Sigmoid colon (tissue), 6 donors: ENCODE measurements at regions not wholly inside any gene's neighbourhood (a gene's known extent, or its start where the extent isn't known, plus 50 kb on each side); places are given as distances from the start of the nearest gene placed in this dataset.

Source experiments
- DNase-seq: peaks from one replicate; pipeline ENCODE4 v3.0.0-alpha.2; 2019
- H3K27ac ChIP-seq, 4 donors: fragments of 200-600 bp; sonication (generic); one replicate each; pipeline ENCODE4 v1.5.1; 2016 to 2019; ENCODE audit warnings: mild to moderate bottlenecking in 1 of 4
- H3K27me3 ChIP-seq, 3 donors: fragments of 200-600 bp; sonication (generic); one replicate each; pipeline ENCODE4 v1.5.1; 2019; ENCODE audit warnings: mild to moderate bottlenecking in 1 of 3
- H3K36me3 ChIP-seq, 4 donors: fragments of 200-600 bp; sonication (generic); one replicate each; pipeline ENCODE4 v1.5.1; 2016 to 2019
- H3K4me1 ChIP-seq, 4 donors: fragments of 200-600 bp; sonication (generic); one replicate each; pipeline ENCODE4 v1.5.1; 2017 to 2019
- H3K4me3 ChIP-seq, 4 donors: fragments of 200-600 bp; sonication (generic); one replicate each; pipeline ENCODE4 v1.5.1; 2017 to 2019; ENCODE audit warnings: mild to moderate bottlenecking in 2 of 4, moderate library complexity in 1 of 4
- H3K9me3 ChIP-seq, 4 donors: fragments of 200-600 bp in 3 of 4; sonication (generic) in 3 of 4; one replicate each; pipeline versions ENCODE4 v1.5.1 to v1.6.1; 2013 to 2019
- CTCF ChIP-seq, 4 experiments: fragments of 450-650 bp in 3 of 4; fragments of 200-600 bp in 1 of 4; IDR thresholded peaks; one replicate each; pipeline ENCODE4 v1.5.1; 2016 to 2019; ENCODE audit warnings: antibody characterized with exemption in 4 of 4, mild to moderate bottlenecking in 3 of 4, moderate library complexity in 2 of 4
- EP300 ChIP-seq, 4 donors: sonication (generic); formaldehyde crosslinking; IDR thresholded peaks; one replicate each; pipeline ENCODE4 v1.6.1; 2017; ENCODE audit warnings: antibody characterized with exemption in 4 of 4
- POLR2A ChIP-seq, 2 donors: fragments of 450-650 bp; IDR thresholded peaks; one replicate each; pipeline ENCODE4 v1.6.1; 2016; ENCODE audit warnings: antibody characterized with exemption in 2 of 2, mild to moderate bottlenecking in 2 of 2, moderate library complexity in 2 of 2
- POLR2AphosphoS5 ChIP-seq, 4 donors: sonication (generic); formaldehyde crosslinking; IDR thresholded peaks; one replicate each; pipeline ENCODE4 v1.6.1; 2017; ENCODE audit warnings: antibody characterized with exemption in 4 of 4
- WGBS, 2 donors: extraction: QIAGEN DNeasy Blood & Tissue Kit; methylation state at CpG; one replicate each; pipeline ENCODE4 v1.1.7; 2013; 5-methylcytosine and 5-hydroxymethylcytosine counted together
- intact Hi-C: fragments of 100-400 bp; cut with DNase I; formaldehyde crosslinking; loops from one replicate; pipeline ENCODE4 v1.15.1; 2023
- donor health status: healthy with polysubstance abuse.
- donor health status: healthy.

DNA sequence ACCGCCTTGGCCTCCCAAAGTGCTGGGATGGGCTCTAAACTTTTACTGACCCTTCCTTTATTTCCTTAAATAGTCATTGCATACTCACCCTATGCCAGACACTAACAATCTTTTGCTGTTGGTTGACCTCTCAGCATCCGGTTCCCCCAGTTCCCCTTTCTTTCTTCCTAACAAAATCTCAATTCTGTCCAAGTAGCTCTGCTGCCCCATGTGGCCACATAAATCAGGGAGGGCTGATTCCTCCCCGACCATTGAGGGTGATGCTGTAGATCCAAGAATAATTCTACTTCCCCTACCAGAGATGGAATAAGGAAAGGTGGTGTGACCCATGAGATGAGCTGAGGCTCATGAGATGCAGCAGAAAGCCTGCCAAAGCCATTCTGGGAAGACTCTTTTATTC is 315.3 kb upstream of the MSX2 start:
- no peak overlapping the region for H3K4me3 ChIP-seq
- TF ChIP-seq CTCF (IDR thresholded peaks at IDR 0.05) = no peak
- TF ChIP-seq EP300 (IDR thresholded peaks at IDR 0.05) = no peak
- TF ChIP-seq POLR2A (IDR thresholded peaks at IDR 0.05) = no peak
- TF ChIP-seq POLR2AphosphoS5 (IDR thresholded peaks at IDR 0.05) = no peak
- intact Hi-C loops = no loop called here
- peaks cover 0 to 6% (median 0%) of the 10 kb centered on the region in 3 donors for H3K27me3 ChIP-seq
- H3K9me3 ChIP-seq = no peaks in the 10 kb centered on the region
- H3K36me3 ChIP-seq = no peaks in the 10 kb centered on the region
- no peak overlapping the region for H3K27ac ChIP-seq
- no peak for DNase-seq
- H3K4me1 ChIP-seq = no peaks in the 10 kb centered on the region
- WGBS, 2 donors = 57 to 69% methylated on average over 3 of the region's 3 CpGs

DNA sequence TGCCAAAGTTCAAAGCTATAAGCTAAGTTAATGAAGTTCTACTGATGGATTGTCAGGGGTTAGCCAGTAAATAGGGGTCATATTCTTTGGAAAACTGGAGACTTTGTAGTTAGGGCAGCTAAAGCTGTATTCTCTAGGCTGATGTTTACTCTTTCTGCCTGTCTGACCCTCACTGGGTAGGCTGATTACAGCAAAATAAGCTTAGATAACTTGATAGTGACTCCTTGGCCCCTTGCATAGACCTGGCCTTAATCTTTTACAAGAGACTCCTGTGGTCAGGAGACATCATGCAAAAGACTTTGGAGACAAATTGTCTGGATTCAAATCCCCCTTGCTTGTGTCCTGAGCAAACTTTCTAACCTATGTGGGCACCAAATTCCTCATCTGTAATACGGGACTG is 314.4 kb upstream of the MSX2 start:
- WGBS, 2 donors = 80 to 84% methylated on average over 1 of the region's 1 CpG
- intact Hi-C loops = no loop called here
- Histone ChIP-seq H3K36me3 (no peaks in the 10 kb centered on the region), H3K4me3 (no peak overlapping the region), H3K9me3 (no peaks in the 10 kb centered on the region), H3K27me3 (peaks cover 0 to 6% (median 0%) of the 10 kb centered on the region in 3 donors), H3K27ac (no peak overlapping the region), H3K4me1 (no peaks in the 10 kb centered on the region)
- no peak for DNase-seq
- TF ChIP-seq EP300 (IDR thresholded peaks at IDR 0.05) (no peak), CTCF (IDR thresholded peaks at IDR 0.05) (no peak), POLR2A (IDR thresholded peaks at IDR 0.05) (no peak), POLR2AphosphoS5 (IDR thresholded peaks at IDR 0.05) (no peak)

GRCh38 chr5:174410716-174411478 is 313.5 kb upstream of the MSX2 start:
- Histone ChIP-seq H3K9me3 (no peaks in the 10 kb centered on the region), H3K36me3 (no peaks in the 10 kb centered on the region), H3K27me3 (peaks cover 0 to 6% (median 0%) of the 10 kb centered on the region in 3 donors), H3K4me3 (no peak overlapping the region), H3K4me1 (no peaks in the 10 kb centered on the region), H3K27ac (no peak overlapping the region)
- 71 to 81% methylated on average over 12 of the region's 12 CpGs for WGBS, 2 donors
- intact Hi-C loops = no loop called here
- DNase-seq = no peak
- TF ChIP-seq EP300 (IDR thresholded peaks at IDR 0.05) (no peak), POLR2A (IDR thresholded peaks at IDR 0.05) (no peak), CTCF (IDR thresholded peaks at IDR 0.05) (no peak), POLR2AphosphoS5 (IDR thresholded peaks at IDR 0.05) (no peak)

DNA sequence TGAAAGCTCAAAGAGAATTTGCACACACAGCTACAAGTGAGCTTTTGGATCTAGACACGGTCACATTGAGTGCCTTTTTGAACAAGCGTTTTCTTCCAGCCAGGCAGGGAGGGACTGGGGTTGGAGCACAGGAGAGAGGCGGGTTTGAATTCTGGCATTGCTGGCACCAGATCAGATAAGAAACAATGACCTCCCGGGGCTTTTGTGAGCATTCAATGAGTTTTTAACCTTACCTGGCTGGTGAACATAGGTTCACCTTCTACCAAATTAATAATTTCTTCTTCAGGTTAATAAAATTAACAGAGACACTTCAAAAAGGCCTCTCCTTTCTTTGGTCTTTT is 312.9 kb upstream of the MSX2 start:
- intact Hi-C loops = no loop called here
- H3K9me3 ChIP-seq = no peaks in the 10 kb centered on the region
- TF ChIP-seq POLR2A (IDR thresholded peaks at IDR 0.05) (no peak), POLR2AphosphoS5 (IDR thresholded peaks at IDR 0.05) (no peak), EP300 (IDR thresholded peaks at IDR 0.05) (no peak), CTCF (IDR thresholded peaks at IDR 0.05) (no peak)
- no peak for DNase-seq
- no peaks in the 10 kb centered on the region for H3K4me1 ChIP-seq
- peaks cover 0 to 6% (median 0%) of the 10 kb centered on the region in 3 donors for H3K27me3 ChIP-seq
- no peaks in the 10 kb centered on the region for H3K36me3 ChIP-seq
- H3K4me3 ChIP-seq = no peak overlapping the region
- no peak overlapping the region for H3K27ac ChIP-seq
- WGBS, 2 donors = 65 to 70% methylated on average over 4 of the region's 4 CpGs

GRCh38 chr5:174412374-174412773 is 312.0 kb upstream of the MSX2 start:
- Histone ChIP-seq H3K36me3 (no peaks in the 10 kb centered on the region), H3K4me1 (no peaks in the 10 kb centered on the region), H3K4me3 (no peak overlapping the region), H3K27me3 (peaks cover 0 to 2% (median 2%) of the 10 kb centered on the region in 3 donors), H3K9me3 (no peaks in the 10 kb centered on the region), H3K27ac (no peak overlapping the region)
- DNase-seq = no peak
- TF ChIP-seq POLR2A (IDR thresholded peaks at IDR 0.05) (no peak), EP300 (IDR thresholded peaks at IDR 0.05) (no peak), CTCF (IDR thresholded peaks at IDR 0.05) (no peak), POLR2AphosphoS5 (IDR thresholded peaks at IDR 0.05) (no peak)
- intact Hi-C loops = no loop called here
- 31 to 49% methylated on average over 1 of the region's 1 CpG for WGBS, 2 donors
